ENCODE measurements at regions not wholly inside any gene's neighbourhood (a gene's known extent, or its start where the extent isn't known, plus 50 kb on each side); places are given as distances from the start of the nearest gene placed in this dataset.

- Histone ChIP-seq H2AFZ (ENCODE audit: low read depth, low read length) (no peak overlapping the region), H3K9ac (ENCODE audit: insufficient read depth in 1 of 2, low read depth in 2 of 2, low read length in 2 of 2) (no peak overlapping the region), H3K9me1 (ENCODE audit: control insufficient read depth, insufficient read depth, low read length) (no peaks in the 10 kb centered on the region), H3K9me3 (replicated peaks; ENCODE audit: control insufficient read depth, insufficient read depth, low read depth, low read length) (no peaks in the 10 kb centered on the region), H3K27me3 (ENCODE audit: control insufficient read depth in 2 of 2, insufficient read depth in 2 of 2, low read length in 2 of 2) (no peaks in the 10 kb centered on the region), H3K4me1 (replicated peaks in 1 of 2; ENCODE audit: control insufficient read depth in 2 of 2, insufficient read depth in 2 of 2, low read length in 2 of 2) (no peaks in the 10 kb centered on the region), H3K4me3 (no peak overlapping the region), H3K4me2 (ENCODE audit: insufficient read depth, low read length) (no peak overlapping the region), H3K27ac (ENCODE audit: extremely low read depth, low read depth, low read length) (no peak overlapping the region), H4K20me1 (replicated peaks; ENCODE audit: control insufficient read depth, insufficient read depth, low read length) (no peaks in the 10 kb centered on the region), H3K36me3 (ENCODE audit: control insufficient read depth, insufficient read depth, low read length) (no peaks in the 10 kb centered on the region), H3K79me2 (ENCODE audit: control insufficient read depth, insufficient read depth, low read length) (no peaks in the 10 kb centered on the region)
- intact Hi-C loops (cut with micrococcal nuclease) (no loop called here), in situ Hi-C loops (cut with MboI) (no loop called here)
- FAIRE-seq: no peak
- POLR2A ChIA-PET: no interaction called here
- no peak for ATAC-seq
- DNase-seq (ENCODE audit: extremely low read depth in 1 of 4, low spot score in 3 of 4): no peak
- CTCF ChIA-PET (ENCODE audit: low intra/inter-chr PET ratio): no interaction called here
- BruUV-seq (replicated peaks): no TSS peak
- TF ChIP-seq, protein P1, sequence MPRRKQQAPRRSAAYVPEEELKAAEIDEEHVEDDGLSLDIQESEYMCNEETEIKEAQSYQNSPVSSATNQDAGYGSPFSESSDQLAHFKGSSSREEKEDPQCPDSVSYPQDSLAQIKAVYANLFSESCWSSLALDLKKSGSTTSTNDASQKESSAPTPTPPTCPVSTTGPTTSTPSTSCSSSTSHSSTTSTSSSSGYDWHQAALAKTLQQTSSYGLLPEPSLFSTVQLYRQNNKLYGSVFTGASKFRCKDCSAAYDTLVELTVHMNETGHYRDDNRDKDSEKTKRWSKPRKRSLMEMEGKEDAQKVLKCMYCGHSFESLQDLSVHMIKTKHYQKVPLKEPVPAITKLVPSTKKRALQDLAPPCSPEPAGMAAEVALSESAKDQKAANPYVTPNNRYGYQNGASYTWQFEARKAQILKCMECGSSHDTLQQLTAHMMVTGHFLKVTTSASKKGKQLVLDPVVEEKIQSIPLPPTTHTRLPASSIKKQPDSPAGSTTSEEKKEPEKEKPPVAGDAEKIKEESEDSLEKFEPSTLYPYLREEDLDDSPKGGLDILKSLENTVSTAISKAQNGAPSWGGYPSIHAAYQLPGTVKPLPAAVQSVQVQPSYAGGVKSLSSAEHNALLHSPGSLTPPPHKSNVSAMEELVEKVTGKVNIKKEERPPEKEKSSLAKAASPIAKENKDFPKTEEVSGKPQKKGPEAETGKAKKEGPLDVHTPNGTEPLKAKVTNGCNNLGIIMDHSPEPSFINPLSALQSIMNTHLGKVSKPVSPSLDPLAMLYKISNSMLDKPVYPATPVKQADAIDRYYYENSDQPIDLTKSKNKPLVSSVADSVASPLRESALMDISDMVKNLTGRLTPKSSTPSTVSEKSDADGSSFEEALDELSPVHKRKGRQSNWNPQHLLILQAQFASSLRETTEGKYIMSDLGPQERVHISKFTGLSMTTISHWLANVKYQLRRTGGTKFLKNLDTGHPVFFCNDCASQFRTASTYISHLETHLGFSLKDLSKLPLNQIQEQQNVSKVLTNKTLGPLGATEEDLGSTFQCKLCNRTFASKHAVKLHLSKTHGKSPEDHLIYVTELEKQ (CRISPR knock-in tag; IDR thresholded peaks at IDR 0.05): no peak
- TF ChIP-seq LCOR (CRISPR knock-in tag; IDR thresholded peaks at IDR 0.05) (no peak), ZNF57 (CRISPR knock-in tag; IDR thresholded peaks at IDR 0.05) (no peak), ZNF277 (CRISPR knock-in tag; IDR thresholded peaks at IDR 0.05; ENCODE audit: borderline replicate concordance) (no peak), ZNF311 (CRISPR knock-in tag; IDR thresholded peaks at IDR 0.05) (no peak), BCOR (IDR thresholded peaks at IDR 0.05) (no peak), ZNF511 (CRISPR knock-in tag; IDR thresholded peaks at IDR 0.05) (no peak)
- TF ChIP-seq, protein P2, sequence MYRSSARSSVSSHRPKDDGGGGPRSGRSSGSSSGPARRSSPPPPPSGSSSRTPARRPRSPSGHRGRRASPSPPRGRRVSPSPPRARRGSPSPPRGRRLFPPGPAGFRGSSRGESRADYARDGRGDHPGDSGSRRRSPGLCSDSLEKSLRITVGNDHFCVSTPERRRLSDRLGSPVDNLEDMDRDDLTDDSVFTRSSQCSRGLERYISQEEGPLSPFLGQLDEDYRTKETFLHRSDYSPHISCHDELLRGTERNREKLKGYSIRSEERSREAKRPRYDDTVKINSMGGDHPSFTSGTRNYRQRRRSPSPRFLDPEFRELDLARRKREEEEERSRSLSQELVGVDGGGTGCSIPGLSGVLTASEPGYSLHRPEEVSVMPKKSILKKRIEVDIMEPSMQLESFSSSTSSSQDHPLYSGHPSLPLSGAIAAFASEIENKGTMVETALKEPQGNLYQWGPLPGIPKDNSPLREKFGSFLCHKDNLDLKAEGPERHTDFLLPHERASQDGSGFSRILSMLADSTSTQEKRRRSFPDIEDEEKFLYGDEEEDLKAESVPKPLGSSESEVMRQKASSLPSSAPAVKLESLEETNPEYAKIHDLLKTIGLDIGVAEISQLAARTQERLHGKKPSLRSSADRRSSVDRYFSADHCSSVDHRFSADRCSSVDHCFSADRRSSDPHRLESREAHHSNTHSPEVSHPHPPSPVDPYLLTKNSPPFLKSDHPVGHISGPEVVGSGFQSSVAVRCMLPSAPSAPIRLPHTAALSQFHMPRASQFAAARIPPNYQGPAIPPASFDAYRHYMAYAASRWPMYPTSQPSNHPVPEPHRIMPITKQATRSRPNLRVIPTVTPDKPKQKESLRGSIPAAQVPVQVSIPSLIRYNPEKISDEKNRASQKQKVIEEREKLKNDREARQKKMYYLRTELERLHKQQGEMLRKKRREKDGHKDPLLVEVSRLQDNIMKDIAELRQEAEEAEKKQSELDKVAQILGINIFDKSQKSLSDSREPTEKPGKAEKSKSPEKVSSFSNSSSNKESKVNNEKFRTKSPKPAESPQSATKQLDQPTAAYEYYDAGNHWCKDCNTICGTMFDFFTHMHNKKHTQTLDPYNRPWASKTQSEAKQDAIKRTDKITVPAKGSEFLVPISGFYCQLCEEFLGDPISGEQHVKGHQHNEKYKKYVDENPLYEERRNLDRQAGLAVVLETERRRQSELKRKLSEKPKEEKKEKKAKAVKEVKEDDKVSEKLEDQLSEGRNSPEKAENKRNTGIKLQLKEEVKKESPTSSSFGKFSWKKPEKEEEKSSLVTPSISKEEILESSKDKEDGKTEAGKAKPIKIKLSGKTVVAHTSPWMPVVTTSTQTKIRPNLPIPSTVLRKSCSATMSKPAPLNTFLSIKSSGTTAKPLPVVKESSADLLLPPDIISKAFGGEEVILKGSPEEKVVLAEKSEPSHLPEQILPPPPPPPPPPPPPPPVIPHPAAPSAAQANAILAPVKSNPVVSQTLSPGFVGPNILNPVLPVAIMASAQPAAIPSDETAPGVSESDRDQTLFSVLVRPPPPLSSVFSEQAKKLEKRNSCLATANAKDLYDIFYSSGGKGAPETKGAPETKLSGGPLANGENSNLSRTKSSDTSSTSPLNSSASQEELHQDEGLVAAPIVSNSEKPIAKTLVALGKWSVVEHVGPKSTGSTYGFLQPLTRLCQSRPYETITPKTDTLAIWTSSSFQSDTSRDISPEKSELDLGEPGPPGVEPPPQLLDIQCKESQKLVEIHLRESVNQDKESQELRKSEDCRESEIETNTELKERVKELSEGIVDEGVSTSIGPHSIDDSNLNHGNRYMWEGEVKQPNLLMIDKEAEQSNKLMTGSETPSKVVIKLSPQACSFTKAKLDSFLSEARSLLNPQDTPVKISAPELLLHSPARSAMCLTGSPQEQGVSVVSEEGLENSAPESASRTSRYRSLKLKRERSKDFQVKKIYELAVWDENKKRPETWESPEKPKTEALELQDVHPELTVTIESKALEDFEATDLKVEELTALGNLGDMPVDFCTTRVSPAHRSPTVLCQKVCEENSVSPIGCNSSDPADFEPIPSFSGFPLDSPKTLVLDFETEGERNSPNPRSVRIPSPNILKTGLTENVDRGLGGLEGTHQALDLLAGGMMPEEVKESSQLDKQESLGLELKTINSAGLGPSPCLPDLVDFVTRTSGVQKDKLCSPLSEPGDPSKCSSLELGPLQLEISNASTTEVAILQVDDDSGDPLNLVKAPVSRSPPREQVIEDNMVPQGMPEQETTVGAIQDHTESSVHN (IDR thresholded peaks at IDR 0.05; ENCODE audit: borderline replicate concordance in 1 of 2, low read depth in 1 of 2): no peak
Measured at GRCh38 chr4:107432451-107432850, 287.6 kb downstream of the PAPSS1 start.

Data from K562 (cell line).